ENCODE measurements at regions not wholly inside any gene's neighbourhood (a gene's known extent, or its start where the extent isn't known, plus 50 kb on each side); places are given as distances from the start of the nearest gene placed in this dataset.

DNA sequence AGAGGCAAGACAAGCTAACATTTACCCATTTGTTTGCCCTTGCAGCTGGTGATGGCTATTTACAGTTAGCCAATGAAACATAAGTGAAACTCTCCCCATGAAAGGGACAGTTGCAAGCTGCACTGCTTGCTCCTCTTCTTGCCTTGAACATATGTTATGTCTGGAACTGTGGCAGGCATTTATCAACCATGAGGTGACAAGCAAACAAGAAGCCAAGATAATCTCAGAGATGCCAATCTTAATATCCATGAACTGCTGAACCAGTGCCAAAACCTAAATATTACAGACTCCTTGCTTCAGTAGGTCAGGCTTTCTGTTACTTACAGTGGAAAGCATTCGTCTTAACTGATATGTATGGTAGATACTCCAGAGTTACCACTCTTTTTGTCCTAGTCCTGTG is 133.4 kb downstream of the ACTBL2 start:
- TF ChIP-seq, protein P1, sequence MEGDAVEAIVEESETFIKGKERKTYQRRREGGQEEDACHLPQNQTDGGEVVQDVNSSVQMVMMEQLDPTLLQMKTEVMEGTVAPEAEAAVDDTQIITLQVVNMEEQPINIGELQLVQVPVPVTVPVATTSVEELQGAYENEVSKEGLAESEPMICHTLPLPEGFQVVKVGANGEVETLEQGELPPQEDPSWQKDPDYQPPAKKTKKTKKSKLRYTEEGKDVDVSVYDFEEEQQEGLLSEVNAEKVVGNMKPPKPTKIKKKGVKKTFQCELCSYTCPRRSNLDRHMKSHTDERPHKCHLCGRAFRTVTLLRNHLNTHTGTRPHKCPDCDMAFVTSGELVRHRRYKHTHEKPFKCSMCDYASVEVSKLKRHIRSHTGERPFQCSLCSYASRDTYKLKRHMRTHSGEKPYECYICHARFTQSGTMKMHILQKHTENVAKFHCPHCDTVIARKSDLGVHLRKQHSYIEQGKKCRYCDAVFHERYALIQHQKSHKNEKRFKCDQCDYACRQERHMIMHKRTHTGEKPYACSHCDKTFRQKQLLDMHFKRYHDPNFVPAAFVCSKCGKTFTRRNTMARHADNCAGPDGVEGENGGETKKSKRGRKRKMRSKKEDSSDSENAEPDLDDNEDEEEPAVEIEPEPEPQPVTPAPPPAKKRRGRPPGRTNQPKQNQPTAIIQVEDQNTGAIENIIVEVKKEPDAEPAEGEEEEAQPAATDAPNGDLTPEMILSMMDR (IDR thresholded peaks at IDR 0.05; ENCODE audit: low read length): no peak
- TF ChIP-seq EZH2 (optimal IDR thresholded peaks at IDR 0.05; ENCODE audit: low read depth, low read length): no peak
- no peak for TF ChIP-seq EZH2phosphoT487 (IDR thresholded peaks at IDR 0.05; ENCODE audit: low read length)

All from MM.1S (cell line).